ENCODE measurements at regions not wholly inside any gene's neighbourhood (a gene's known extent, or its start where the extent isn't known, plus 50 kb on each side); places are given as distances from the start of the nearest gene placed in this dataset.

DNA sequence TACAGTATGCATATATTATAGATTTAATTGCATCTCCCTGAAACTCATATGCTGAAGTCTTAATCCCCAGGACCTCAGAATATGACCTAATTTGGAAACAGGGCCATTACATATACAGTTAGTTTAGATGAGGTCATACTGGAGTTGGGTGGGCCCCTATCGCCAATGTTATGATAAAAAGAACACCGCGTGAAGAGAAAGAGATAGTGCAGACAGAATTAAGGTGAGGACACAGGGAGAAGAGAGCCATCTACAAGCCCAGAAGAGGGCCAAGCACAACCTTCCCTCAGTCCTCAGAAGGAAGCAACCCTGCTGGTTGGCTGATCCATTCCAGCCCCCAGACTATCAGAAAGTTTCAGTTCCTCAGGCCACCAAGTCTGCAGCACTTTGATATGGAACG lies 311.9 kb upstream of the RAB6C start:
- Histone ChIP-seq H3K9ac (ENCODE audit: low read length) (no peak overlapping the region), H3K4me2 (ENCODE audit: low read length) (no peak overlapping the region), H3K4me1 (ENCODE audit: low read length) (no peaks in the 10 kb centered on the region), H3K9me3 (ENCODE audit: insufficient read depth, low read length) (no peaks in the 10 kb centered on the region), H3K27me3 (ENCODE audit: low read depth, low read length) (0 out of 2 replicates have a peak, but pooled peaks cover 4% of the 10 kb centered on the region), H3K4me3 (ENCODE audit: low read length) (no peak overlapping the region), H3K79me2 (ENCODE audit: low read length) (no peaks in the 10 kb centered on the region), H4K20me1 (ENCODE audit: insufficient read depth, low read length) (no peaks in the 10 kb centered on the region), H3K36me3 (replicated peaks; ENCODE audit: low read depth, low read length) (no peaks in the 10 kb centered on the region), H3K27ac (ENCODE audit: low read length) (no peak overlapping the region), H2AFZ (ENCODE audit: low read depth, low read length) (no peak overlapping the region)
- TF ChIP-seq EZH2phosphoT487 (IDR thresholded peaks at IDR 0.05; ENCODE audit: low read depth) (no peak), CTCF (IDR thresholded peaks at IDR 0.05; ENCODE audit: low read depth, low read length) (no peak)

GRCh38 chr2:129672521-129672920 lies 306.9 kb upstream of the RAB6C start:
- Histone ChIP-seq H3K4me1 (ENCODE audit: low read length) (peaks cover 7% of the 10 kb centered on the region), H3K4me2 (ENCODE audit: low read length) (no peak overlapping the region), H2AFZ (ENCODE audit: low read depth, low read length) (no peak overlapping the region), H3K27ac (ENCODE audit: low read length) (no peak overlapping the region), H3K9me3 (ENCODE audit: insufficient read depth, low read length) (no peaks in the 10 kb centered on the region), H3K36me3 (replicated peaks; ENCODE audit: low read depth, low read length) (no peaks in the 10 kb centered on the region), H3K4me3 (ENCODE audit: low read length) (no peak overlapping the region), H4K20me1 (ENCODE audit: insufficient read depth, low read length) (no peaks in the 10 kb centered on the region), H3K79me2 (ENCODE audit: low read length) (no peaks in the 10 kb centered on the region), H3K27me3 (ENCODE audit: low read depth, low read length) (0 out of 2 replicates have a peak, but pooled peaks cover 4% of the 10 kb centered on the region), H3K9ac (ENCODE audit: low read length) (no peak overlapping the region)
- TF ChIP-seq EZH2phosphoT487 (IDR thresholded peaks at IDR 0.05; ENCODE audit: low read depth) (no peak), CTCF (IDR thresholded peaks at IDR 0.05; ENCODE audit: low read depth, low read length) (no peak)

DNA sequence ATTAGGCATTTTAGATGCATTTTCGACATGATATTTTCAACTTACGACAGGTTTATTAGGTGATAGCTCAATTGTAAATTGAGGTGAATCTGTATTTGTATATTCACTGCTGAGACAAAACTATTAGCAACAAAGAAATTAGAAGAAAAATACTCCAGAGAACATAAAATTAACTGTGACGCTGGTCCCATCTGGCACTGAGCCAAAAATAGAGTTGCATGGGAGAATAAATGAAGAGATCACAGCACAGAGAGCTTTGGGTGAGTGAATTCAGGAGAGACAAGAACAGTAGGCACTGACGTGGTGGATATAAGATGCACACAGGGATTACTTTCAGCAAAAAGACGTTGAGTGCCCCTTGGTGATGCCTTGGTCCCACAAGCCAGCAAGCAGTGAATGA lies 306.2 kb upstream of the RAB6C start:
- H3K27me3 ChIP-seq (ENCODE audit: low read depth, low read length), result 0 out of 2 replicates have a peak, but pooled peaks cover 4% of the 10 kb centered on the region
- H4K20me1 ChIP-seq (ENCODE audit: insufficient read depth, low read length), result no peaks in the 10 kb centered on the region
- H3K4me3 ChIP-seq (ENCODE audit: low read length), result no peak overlapping the region
- no peak overlapping the region for H3K9ac ChIP-seq (ENCODE audit: low read length)
- H3K79me2 ChIP-seq (ENCODE audit: low read length), result no peaks in the 10 kb centered on the region
- H3K4me2 ChIP-seq (ENCODE audit: low read length), result no peak overlapping the region
- TF ChIP-seq EZH2phosphoT487 (IDR thresholded peaks at IDR 0.05; ENCODE audit: low read depth), result no peak
- TF ChIP-seq CTCF (IDR thresholded peaks at IDR 0.05; ENCODE audit: low read depth, low read length), result no peak
- H3K36me3 ChIP-seq (replicated peaks; ENCODE audit: low read depth, low read length), result no peaks in the 10 kb centered on the region
- H2AFZ ChIP-seq (ENCODE audit: low read depth, low read length), result no peak overlapping the region
- no peaks in the 10 kb centered on the region for H3K9me3 ChIP-seq (ENCODE audit: insufficient read depth, low read length)
- no peak overlapping the region for H3K27ac ChIP-seq (ENCODE audit: low read length)
- peaks cover 7% of the 10 kb centered on the region for H3K4me1 ChIP-seq (ENCODE audit: low read length)

DNA sequence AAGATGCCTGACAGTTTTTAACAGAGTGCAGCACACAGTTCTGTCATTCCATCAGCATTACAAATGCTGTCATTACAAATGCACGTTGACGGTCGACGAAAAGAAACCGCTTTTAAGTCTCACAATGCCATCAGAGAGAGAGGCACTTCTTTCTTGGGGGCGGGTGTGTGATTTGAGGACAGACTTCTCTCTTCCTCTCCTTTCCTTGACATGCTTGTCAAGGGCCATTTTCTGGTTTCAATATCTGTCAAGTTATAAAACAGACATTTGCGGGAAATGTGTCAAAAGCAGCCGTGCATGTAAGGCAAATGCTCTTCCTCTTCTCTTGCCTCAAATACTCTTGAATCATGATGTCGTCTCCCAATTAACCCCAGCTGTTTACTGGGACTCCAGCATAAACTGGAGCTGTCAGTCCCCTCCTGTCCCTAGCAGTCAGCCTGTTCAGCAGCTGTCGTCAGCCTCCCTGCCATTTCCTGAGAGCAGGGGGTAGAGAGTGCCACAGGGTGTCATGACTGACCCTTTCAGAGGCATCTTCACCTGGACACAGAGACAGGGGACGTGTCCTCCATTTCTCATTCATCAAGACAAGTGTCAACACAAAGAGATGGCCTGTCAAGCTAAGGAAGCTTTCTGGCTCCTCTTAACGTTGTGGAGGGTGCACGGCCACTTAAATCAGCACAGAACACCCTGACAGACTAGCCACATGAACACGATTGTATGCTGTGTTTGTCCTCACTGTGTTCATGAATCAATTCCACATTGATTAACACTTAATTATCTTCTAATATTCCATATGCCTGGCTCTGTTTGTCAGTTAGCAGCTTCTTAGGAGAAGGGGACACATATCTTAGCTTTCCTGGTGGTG lies 305.4 kb upstream of the RAB6C start:
- no peaks in the 10 kb centered on the region for H3K36me3 ChIP-seq (replicated peaks; ENCODE audit: low read depth, low read length)
- no peaks in the 10 kb centered on the region for H4K20me1 ChIP-seq (ENCODE audit: insufficient read depth, low read length)
- TF ChIP-seq CTCF (IDR thresholded peaks at IDR 0.05; ENCODE audit: low read depth, low read length) (no peak), EZH2phosphoT487 (IDR thresholded peaks at IDR 0.05; ENCODE audit: low read depth) (no peak)
- H3K4me1 ChIP-seq (ENCODE audit: low read length), result peaks cover 7% of the 10 kb centered on the region
- no peak overlapping the region for H2AFZ ChIP-seq (ENCODE audit: low read depth, low read length)
- H3K27ac ChIP-seq (ENCODE audit: low read length), result no peak overlapping the region
- H3K9ac ChIP-seq (ENCODE audit: low read length), result no peak overlapping the region
- no peaks in the 10 kb centered on the region for H3K79me2 ChIP-seq (ENCODE audit: low read length)
- peak overlapping the region; percentile 36 for H3K4me2 ChIP-seq (ENCODE audit: low read length)
- H3K27me3 ChIP-seq (ENCODE audit: low read depth, low read length), result 0 out of 2 replicates have a peak, but pooled peaks cover 4% of the 10 kb centered on the region
- H3K4me3 ChIP-seq (ENCODE audit: low read length), result peak overlapping the region; percentile 17; the same call in 1 of the 2 replicates
- H3K9me3 ChIP-seq (ENCODE audit: insufficient read depth, low read length), result no peaks in the 10 kb centered on the region
